ENCODE measurements at regions not wholly inside any gene's neighbourhood (a gene's known extent, or its start where the extent isn't known, plus 50 kb on each side); places are given as distances from the start of the nearest gene placed in this dataset.

GRCh38 chr11:97557399-97557798 is 1167.6 kb downstream of the JRKL start:
- peaks cover 0 to 10% (median 0%) of the 10 kb centered on the region in 7 donors for H3K9me3 Mint-ChIP-seq
- no peaks in the 10 kb centered on the region for H3K4me1 Mint-ChIP-seq
- no peak for TF ChIP-seq CTCF (IDR thresholded peaks at IDR 0.05)
- H4K20me1 ChIP-seq (ENCODE audit: insufficient read depth, low read length): no peaks in the 10 kb centered on the region
- intact Hi-C loops (cut with micrococcal nuclease): no loop called here
- H3K4me2 ChIP-seq (replicated peaks; ENCODE audit: extremely low read depth, low read length, poor library complexity, severe bottlenecking): no peak overlapping the region
- H3K79me2 ChIP-seq (ENCODE audit: insufficient read depth, low read length): no peaks in the 10 kb centered on the region
- H3K36me3 ChIP-seq (replicated peaks in 1 of 2; ENCODE audit: control insufficient read depth in 1 of 2, insufficient read depth in 2 of 2, low read length in 2 of 2): no peaks in the 10 kb centered on the region
- no peaks in the 10 kb centered on the region for H3K9me3 ChIP-seq (replicated peaks in 1 of 2; ENCODE audit: control insufficient read depth in 1 of 2, insufficient read depth in 1 of 2, low read length in 2 of 2)
- H3K27me3 Mint-ChIP-seq (ENCODE audit: low read depth in 3 of 3): peaks cover 0 to 1% (median 0%) of the 10 kb centered on the region in 3 donors
- no peaks in the 10 kb centered on the region for H3K27me3 ChIP-seq (ENCODE audit: control insufficient read depth in 2 of 2, insufficient read depth in 2 of 2, low read length in 2 of 2)
- H2AFZ ChIP-seq (ENCODE audit: insufficient read depth, low read depth, low read length, poor library complexity, severe bottlenecking): no peak overlapping the region
- H3K4me1 ChIP-seq (ENCODE audit: control insufficient read depth in 1 of 2, insufficient read depth in 2 of 2, low read length in 2 of 2): no peaks in the 10 kb centered on the region
- H3K36me3 Mint-ChIP-seq: no peaks in the 10 kb centered on the region
- H3K27ac ChIP-seq (ENCODE audit: low read depth in 1 of 2, low read length in 2 of 2): no peak overlapping the region
- no peak overlapping the region for H3K9ac ChIP-seq (ENCODE audit: insufficient read depth, low read length, poor library complexity, severe bottlenecking)
- H3K4me3 ChIP-seq (replicated peaks in 1 of 3; ENCODE audit: low read depth in 2 of 3, low read length in 3 of 3): no peak overlapping the region
- no peak overlapping the region for H3K4me3 Mint-ChIP-seq
- no peak overlapping the region for H3K27ac Mint-ChIP-seq
- DNase-seq: no peak
- WGBS (ENCODE audit: insufficient coverage): no CpG with 5 or more reads among the region's 2 CpGs

GRCh38 chr11:97567801-97568200 is 1178.0 kb downstream of the JRKL start:
- Mint-ChIP-seq H3K4me1 (no peaks in the 10 kb centered on the region), H3K27ac (no peak overlapping the region), H3K4me3 (no peak overlapping the region), H3K9me3 (peaks cover 2 to 21% (median 12%) of the 10 kb centered on the region in 7 donors), H3K27me3 (ENCODE audit: low read depth in 3 of 3) (no peaks in the 10 kb centered on the region), H3K36me3 (no peaks in the 10 kb centered on the region)
- intact Hi-C loops (cut with micrococcal nuclease): no loop called here
- Histone ChIP-seq H3K4me1 (ENCODE audit: control insufficient read depth in 1 of 2, insufficient read depth in 2 of 2, low read length in 2 of 2) (no peaks in the 10 kb centered on the region), H3K4me3 (replicated peaks in 1 of 3; ENCODE audit: low read depth in 2 of 3, low read length in 3 of 3) (no peak overlapping the region), H3K4me2 (replicated peaks; ENCODE audit: extremely low read depth, low read length, poor library complexity, severe bottlenecking) (no peak overlapping the region), H3K9me3 (replicated peaks in 1 of 2; ENCODE audit: control insufficient read depth in 1 of 2, insufficient read depth in 1 of 2, low read length in 2 of 2) (peaks cover 6 to 17% of the 10 kb centered on the region in 2 donors), H3K9ac (ENCODE audit: insufficient read depth, low read length, poor library complexity, severe bottlenecking) (no peak overlapping the region), H3K79me2 (ENCODE audit: insufficient read depth, low read length) (no peaks in the 10 kb centered on the region), H3K27me3 (ENCODE audit: control insufficient read depth in 2 of 2, insufficient read depth in 2 of 2, low read length in 2 of 2) (no peaks in the 10 kb centered on the region), H2AFZ (ENCODE audit: insufficient read depth, low read depth, low read length, poor library complexity, severe bottlenecking) (no peak overlapping the region), H3K27ac (ENCODE audit: low read depth in 1 of 2, low read length in 2 of 2) (no peak overlapping the region), H3K36me3 (replicated peaks in 1 of 2; ENCODE audit: control insufficient read depth in 1 of 2, insufficient read depth in 2 of 2, low read length in 2 of 2) (no peaks in the 10 kb centered on the region), H4K20me1 (ENCODE audit: insufficient read depth, low read length) (no peaks in the 10 kb centered on the region)
- no peak for TF ChIP-seq CTCF (IDR thresholded peaks at IDR 0.05)
- no CpG with 5 or more reads among the region's 1 CpG for WGBS (ENCODE audit: insufficient coverage)
- no peak for DNase-seq

Measured in CD14-positive monocyte (primary cell).